GM19467 (cell line): ENCODE measurements at regions not wholly inside any gene's neighbourhood (a gene's known extent, or its start where the extent isn't known, plus 50 kb on each side); places are given as distances from the start of the nearest gene placed in this dataset.
"Not testable (repeated sequence)": the region's sequence is repeated elsewhere in the genome, so short reads cannot be mapped to it uniquely, and the experiment has no call there.

Experiments used
- ATAC-seq: cut with Tn5 transposase; IDR thresholded peaks from one replicate; pipeline ENCODE4 v1.9.1; 2021; ENCODE audit warnings: mild to moderate bottlenecking, moderate library complexity; ENCODE audit not compliant: unreplicated experiment

DNA sequence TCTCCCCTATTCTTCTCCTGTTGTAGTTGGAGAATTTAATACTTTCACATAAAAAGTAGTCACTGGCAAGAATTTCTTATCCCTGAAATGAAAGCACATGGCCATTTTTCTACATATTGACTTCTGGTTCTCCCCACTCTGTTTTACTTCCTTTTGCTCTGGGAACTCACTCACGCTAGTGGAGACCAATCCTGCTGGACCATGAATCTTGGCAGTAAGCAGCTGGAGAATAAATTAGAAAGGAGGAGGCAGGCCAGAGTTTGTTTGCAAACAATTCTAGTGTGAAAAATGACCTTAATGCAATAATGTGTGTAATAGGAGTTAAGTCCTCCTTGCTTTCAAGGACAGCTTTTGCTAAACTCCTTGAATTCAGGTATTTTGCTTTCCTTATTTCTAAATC, 412.3 kb upstream of the CHORDC1 start:
- no peak for ATAC-seq

DNA sequence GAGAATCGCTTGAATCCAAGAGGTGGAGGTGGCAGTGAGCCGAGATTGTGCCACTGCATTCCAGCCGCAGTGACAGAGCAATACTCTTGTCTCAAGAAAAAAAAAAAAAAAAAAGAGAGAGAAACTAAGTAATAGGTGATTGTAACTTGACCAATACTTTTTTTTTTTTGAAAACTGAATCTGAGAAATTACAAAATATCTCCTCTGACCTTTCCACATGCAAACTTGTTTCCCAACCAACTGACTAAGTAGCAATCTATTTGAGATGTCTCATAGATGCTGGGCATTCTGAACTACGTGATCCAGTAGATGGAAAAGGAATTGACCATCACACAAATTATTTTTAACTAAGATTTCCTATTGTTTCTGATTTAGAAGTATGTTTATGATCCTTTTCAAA, 407.3 kb upstream of the CHORDC1 start:
- no peak for ATAC-seq

DNA sequence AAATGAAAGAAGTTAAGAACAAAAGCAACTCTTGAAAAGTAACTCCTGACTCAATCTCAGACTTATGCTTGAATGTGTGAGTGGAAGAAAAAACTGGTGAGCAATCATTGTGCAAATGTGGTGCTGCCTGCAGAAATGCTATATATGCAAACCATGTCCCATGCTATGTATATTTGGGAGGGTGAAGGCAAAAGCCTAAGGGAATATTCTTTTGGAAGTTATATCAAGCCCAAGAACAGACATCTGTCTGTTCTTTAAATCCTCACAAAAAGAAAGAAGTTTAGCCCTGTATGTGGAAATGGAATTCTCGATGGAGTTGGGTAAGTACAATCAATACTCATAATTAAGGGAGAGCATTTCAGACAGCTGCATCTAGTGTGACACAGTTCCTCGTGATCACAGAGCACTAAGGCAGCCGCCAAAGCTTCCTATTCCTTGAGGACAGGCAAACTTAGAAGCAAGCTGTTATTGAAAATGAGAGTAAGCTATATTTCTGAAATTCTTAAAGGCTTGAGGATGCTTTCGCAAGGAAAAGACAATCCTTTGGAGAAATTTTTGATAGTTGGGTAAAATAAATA, 406.5 kb upstream of the CHORDC1 start:
- no peak for ATAC-seq

DNA sequence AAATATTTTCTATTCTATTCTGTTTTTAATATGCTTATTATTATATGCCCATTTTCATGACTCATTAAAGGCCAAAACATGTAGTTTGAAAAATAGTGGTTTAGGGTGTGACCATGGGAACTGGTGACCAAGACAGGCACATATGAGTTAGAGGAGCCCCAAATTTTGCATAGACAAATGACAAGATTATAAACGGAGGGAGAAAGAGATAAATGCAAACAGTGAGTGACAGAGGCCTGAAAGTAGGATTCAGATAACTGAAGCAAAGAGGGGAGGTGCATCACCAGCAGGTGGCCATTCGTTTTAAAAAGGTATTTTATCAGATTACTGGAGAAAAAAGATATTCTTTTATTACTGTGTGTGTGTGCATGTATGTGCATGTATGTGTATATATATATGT, 391.5 kb upstream of the CHORDC1 start:
- no peak for ATAC-seq

DNA sequence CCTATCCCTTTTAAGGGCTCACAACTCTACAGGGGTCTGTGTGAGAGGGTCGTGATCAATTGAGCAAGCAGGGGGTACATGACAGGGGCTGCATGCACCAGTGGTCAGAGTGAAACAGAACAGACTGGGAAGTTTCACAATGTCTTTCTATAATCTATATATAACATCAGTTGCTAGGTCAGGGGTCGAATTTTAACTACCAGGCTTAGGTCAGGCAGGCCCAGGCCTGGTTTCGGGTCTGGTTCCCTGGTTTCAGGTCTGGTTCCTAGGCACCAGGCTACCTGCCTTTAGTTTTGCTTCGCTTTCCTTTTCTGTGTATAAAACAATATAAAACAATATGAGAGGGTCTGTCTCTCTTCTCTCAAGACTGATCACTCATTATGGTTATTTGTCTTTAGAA, 390.2 kb upstream of the CHORDC1 start:
- ATAC-seq = not testable (repeated sequence)

DNA sequence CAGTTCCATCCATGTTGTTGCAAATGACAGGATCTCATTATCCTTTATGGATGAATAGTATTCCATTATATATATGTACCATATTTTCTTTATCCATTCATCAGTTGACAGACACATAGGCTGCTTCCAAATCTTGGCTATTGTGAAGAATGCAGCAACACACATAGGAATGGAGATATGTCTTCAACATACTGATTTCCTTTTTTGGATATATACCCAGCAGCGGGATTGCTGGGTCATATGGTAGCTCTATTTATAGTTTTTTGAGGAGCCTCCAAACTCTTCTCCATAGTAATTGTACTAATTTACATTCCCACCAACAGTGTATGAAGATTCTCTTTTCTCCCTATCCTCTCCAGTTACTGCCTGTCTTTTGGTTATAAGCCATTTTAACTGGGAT, 383.9 kb upstream of the CHORDC1 start:
- ATAC-seq = no peak

DNA sequence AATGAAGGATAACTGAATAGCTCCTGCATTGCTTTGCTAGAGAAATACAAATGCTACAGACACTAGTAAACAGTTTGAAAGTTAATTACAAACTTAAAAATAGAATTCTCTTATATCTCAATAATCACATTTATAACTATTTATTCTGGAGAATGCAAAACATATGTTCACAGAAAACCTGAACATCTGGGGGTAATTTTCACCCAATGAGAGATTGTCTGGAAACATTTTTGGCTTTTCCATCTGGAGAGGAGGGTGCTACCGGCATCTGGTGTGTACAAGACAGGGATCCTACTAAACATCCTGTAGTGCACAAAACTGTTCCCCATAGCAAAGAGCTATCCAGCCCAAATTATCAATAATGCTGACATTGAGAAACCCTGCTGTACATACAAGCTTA, 378.4 kb upstream of the CHORDC1 start:
- ATAC-seq = no peak

DNA sequence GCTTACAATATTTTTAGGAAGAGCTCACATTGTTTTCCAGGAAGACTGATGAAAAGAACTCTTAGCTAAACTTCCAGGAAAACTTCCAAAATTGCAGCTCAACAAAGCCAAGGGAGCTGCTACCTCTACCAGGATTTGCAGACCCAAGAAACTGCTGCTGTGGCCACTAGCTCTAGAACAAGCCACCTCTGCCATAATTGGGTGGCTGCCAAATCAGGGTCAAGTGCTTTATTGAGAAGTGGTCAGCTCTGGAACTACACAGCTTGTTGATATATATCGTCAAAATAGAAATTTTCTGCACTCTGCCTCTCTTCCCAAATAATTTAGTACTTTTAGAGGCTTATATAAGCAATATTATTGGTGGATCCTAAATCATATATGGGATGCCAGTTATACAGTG, 371.8 kb upstream of the CHORDC1 start:
- ATAC-seq = no peak

DNA sequence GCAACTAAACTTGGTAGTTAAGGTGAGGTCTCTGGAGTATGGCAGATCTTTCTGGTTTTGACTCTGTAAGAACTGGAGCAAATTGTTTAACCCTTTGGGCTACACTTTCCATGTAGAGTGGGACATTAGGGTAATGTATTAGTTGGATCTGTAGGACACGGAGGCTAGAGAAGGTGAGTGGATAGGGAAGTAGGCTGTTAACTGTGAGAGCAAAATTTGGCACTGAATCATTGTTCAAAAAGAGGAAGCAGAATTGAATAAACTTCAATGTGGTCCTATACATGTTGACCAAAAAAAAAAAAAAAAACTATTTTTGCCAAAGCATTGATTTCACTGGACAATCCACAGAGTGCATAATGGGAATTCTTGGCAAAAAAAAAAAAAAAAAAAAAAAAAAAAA, 370.2 kb upstream of the CHORDC1 start:
- ATAC-seq = no peak

DNA sequence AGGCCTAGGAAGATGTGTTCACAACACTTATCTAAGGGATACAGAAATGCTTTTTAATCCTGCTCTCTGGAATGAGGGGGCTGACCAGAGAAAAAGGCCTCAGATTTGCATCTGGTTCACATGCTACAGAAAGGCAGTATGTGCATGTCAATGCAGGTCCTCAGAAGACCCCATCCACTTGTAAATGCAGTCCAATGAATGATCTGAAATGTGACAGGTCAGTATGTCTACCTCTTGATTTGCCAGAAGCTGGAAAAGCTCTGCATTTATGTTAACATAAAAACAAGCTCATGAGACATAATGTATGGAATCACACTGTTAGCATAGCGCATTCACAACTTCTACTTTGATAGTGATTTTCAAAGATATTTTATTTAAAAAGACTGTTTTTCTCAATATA, 367.4 kb upstream of the CHORDC1 start:
- no peak for ATAC-seq

DNA sequence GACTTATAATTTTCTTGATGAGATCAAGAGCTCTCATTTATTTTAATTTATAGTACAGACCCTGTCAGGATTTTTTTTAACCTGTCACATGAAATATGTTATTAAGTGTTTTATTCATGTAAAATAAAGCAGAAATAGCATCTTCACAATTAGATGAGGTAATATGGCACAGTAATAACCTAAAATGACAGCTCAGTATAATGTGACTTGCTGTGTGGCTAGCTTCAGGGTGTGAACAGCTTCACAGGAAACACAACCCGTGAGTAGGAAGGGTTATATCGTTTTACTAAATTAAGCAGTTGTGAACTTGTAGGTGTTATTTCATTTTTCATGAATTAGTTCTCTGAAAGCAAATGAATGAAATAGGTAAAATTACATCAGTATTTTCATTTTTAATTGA, 366.9 kb upstream of the CHORDC1 start:
- ATAC-seq = no peak

DNA sequence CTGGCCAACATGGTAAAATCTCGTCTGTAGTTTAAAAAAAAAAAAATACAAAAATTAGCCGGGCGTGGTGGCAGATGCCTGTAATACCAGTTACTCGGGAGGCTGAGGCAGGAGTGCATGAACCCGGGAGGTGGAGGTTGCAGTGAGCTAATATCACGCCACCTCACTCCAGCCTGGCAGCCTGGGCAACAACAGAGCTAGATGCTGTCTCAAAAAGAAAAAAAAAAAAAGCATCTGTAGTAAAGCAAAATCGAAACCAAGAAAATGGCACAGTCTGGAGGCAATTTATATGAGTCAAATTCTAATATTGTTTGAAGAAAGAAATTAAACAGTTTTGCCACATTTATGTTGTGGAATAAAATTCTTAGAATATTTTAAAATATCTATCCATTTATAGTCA, 365.0 kb upstream of the CHORDC1 start:
- no peak for ATAC-seq

DNA sequence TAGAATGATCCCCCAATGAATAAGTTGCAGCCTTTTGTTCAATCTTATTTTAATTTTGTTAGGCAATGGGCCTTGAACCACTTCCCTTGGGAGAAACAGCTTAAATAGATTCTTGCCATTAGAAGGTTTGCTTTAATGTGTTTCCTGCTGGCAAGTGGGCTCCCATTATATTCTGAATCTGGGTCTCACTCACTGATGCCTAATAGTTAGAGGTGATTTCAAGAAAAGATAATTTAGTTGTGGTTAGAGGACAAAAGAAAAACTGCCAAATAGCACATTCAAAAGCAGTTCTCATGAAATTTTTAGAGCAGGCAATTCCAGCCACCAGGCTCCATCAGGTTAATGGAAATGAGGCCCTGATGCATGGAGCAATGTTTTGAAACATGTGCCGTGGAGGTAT, 362.6 kb upstream of the CHORDC1 start:
- no peak for ATAC-seq

DNA sequence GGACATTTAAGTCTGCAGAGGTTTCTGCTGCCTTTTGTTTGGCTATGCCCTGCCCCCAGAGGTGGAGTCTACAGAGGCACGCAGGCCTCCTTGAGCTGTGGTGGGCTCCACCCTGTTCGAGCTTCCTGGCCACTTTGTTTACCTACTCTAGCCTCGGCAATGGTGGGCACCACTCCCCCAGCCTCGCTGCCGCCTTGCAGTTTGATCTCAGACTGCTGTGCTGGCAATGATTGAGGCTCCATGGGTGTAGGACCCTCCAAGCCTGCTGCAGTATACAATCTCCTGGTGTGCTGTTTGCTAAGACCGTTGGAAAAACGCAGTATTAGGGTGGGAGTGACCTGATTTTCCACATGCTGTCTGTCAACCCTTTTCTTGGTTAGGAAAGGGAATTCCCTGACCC, 360.1 kb upstream of the CHORDC1 start:
- not testable (repeated sequence) for ATAC-seq

DNA sequence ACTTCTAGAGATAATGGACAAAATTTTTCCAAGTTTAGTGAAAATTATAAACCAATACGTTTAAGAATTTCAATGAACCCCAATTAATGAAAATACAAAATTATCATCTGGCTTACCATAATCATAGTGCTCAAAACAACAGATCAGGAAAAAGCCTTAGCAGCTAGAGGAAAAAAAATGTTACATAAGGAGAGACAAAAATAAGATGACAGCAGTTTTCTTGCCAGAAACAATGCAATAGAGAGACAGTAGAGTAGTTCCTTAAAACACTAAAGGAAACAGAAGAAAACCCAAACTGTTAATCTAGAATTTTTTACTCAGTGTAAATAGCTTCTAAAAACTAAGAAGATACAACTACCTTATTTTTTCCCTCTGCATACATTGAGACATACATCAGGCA, 341.7 kb upstream of the CHORDC1 start:
- no peak for ATAC-seq

DNA sequence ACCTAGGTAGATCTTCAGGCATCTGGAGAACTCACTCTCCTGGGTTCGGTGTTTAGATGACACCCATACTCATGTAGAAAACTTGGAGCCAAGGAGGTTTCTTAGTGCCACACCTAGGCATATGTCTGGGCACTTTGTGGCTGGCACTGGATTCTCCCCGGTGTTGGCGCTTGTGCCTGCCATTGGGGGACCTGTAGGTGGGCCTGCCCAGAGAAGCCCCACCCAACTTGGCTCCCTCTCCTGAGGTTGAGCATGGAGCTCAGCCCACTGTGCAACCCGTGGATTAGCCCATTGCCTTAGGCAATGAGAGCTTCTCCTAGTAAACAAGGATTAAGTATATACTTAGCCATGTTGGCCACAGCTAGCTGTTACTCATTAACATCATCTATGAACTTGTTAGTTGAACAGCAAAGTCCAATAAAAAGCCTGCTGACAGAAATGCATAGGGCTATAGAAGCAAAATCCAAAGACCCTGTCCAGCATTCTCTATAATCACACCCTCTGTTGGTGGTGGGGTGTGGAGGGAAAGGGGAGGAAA, 335.5 kb upstream of the CHORDC1 start:
- ATAC-seq = no peak

DNA sequence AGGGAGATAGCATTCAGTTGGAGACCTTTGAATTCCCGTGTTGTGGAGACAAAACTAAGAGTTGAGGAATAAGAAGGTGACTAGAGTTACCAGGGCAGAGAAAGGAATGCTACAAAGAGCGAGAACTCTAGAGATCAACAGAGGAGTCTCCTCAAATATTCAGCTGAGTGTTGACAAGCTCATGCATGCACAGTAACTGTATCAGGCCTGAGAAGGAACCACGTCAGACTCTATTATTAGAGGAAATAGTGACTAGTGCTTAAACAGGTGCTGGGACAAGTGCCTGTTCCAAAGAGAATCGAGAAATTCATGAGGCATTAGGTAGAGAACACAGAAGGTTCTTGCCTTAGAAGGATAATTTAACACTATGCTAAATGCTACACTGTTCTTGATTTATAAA, 333.8 kb upstream of the CHORDC1 start:
- ATAC-seq = no peak

DNA sequence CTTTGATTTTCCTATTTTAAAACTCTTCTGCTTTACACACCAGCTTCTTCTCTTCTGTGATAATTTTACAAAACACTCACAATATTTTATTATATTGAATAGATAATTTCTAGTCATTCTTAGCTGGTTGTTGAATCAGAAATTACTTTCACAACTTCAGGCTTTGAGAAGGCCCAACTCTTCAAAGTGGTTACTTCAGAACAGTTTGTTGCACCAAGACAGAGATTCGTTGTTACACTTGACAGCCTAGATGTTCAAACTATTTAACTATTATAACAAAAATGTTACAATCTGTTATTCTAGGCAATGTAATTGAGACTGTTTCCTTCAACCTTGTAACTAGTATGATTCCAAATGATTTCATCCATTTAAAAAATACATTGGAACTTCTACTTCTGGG, 333.2 kb upstream of the CHORDC1 start:
- no peak for ATAC-seq

DNA sequence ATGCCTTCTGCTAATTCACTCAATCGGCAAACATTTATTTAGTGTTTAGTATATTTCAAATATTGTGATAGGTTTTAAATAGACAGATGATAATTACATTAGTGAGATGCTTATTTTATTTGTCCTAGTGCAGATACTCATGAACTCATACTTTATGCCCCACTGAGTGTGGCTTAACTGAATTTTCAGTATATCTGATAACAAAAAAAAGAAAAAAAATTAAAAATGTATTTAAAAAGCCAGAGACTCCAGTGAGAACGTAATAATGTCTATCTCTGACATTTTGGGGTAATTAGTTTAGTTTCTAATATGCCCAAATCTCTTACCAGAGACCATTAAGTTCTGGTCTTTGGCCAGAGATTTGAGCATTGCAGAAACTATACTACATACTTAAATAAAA, 332.6 kb upstream of the CHORDC1 start:
- ATAC-seq = no peak

DNA sequence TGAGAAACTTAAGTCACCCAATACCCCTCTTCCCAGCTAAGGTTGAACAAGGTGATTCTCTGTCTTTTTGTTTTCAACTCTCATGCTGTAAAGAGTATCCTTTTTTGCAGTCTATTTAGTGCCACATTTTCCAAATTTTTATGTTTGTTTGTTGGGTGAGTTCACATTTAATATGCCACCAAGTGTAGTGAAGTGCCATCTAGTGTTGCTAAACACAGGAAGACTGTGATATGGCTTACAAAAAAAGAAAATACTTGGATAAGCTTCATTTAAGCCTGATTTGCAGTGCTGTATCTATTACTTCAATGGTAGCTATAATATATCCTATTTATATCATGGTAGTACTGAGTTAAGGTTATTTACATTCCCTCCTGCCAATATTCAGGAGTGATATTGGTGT, 319.2 kb upstream of the CHORDC1 start:
- no peak for ATAC-seq

DNA sequence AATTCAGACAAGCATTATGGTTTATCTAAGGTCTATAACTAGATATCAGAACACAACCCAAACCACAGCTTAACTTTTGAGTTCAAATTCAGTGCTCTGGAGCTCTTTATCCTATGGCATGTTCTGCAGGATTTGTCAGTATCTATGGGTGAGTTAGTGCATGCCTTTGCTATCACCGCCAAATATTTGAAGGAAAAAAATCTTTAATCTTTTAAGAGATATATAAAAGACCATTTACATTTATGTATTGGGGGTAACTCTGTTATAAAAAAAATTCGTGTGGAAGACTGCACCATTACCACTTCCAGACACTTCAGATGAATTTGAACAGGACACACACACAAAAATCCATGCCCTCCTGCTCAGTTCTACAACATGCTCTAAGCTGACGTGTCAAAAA, 313.5 kb upstream of the CHORDC1 start:
- ATAC-seq = no peak

DNA sequence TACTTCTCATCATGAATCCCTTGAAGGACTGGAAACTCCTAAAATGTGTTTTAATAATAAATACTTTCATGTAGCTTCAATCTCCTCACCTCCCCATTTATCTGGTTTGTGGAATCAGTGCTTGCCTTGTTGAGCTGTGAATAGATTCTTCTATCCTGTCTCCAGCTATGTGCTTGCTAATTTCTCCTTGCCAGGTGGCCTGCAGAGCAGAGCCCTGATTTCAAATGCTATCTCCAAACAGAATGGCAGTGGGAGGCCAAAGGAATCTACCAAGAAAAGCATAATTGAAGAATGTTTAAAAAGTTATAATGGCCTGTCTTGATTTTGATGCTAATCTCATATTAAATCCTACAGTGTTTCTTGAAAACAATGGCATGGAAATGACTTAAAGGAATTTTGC, 309.3 kb upstream of the CHORDC1 start:
- no peak for ATAC-seq

DNA sequence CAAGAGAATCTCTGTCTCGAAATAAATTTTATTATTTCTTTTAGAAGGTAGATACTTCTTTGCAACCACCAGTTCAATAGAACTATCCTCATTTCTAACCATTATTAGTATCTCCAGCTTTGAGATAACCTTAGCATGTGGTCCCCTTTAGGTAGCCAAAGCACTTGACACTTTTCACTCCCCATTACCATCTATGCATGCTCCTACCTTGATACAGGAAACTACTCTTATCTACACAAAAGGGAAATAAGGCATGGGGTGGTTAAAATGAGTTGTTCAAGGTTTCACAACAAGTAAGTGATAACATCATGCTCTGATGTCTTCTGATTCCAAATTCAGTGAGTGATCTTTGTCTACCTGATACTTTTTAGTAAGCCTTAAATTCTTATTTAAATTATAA, 308.2 kb upstream of the CHORDC1 start:
- no peak for ATAC-seq

DNA sequence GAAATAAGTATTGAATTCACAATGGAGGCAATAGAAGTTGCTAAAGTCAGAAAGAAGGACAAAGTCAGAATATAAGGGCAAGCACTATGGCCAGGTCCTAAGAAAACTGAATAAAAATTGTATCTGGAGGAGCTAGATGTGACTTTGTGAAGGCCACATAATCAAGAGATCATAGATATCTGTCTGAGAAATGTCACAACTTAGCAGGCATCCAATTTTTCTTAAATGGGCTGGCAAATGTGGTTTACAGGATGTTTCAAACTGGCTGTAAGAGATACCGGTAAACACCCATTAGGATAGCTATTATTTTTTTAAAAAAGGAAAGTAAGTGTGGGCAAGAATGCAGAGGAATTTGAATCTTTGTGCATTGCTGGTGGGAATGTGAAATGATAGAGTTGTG, 303.1 kb upstream of the CHORDC1 start:
- ATAC-seq = no peak
